IMR-90 (cell line): ENCODE measurements at regions not wholly inside any gene's neighbourhood (a gene's known extent, or its start where the extent isn't known, plus 50 kb on each side); places are given as distances from the start of the nearest gene placed in this dataset.

Experiments
- ATAC-seq: fragments of 200-7000 bp; cut with Tn5 transposase; 2 replicates; pipeline ENCODE4 v1.9.1; 2020; ENCODE audit warnings: low read depth, mild to moderate bottlenecking, moderate library complexity
- BruUV-seq: library from RNA; stranded (reverse); fragments of 400-500 nt; replicated peaks from 2 replicates; lab custom pipeline; 2021; lab: Mats Ljungman, UMichigan
- CTCF ChIA-PET: fragments of 300-600 bp; formaldehyde crosslinking; extraction: SDS; loops from one replicate; lab custom pipeline; 2021; ENCODE audit warnings: antibody characterized with exemption; lab: Yijun Ruan, JAX
- POLR2A ChIA-PET: fragments of 300-600 bp; sonication (Branson Sonifier 250); formaldehyde crosslinking; loops from one replicate; lab custom pipeline; 2022; ENCODE audit warnings: antibody characterized with exemption; ENCODE audit not compliant: unreplicated experiment; lab: Charles Lee
- DNase-seq: peaks from one replicate; pipeline ENCODE4 v3.0.0; 2013
- H2AFZ ChIP-seq: replicated peaks from 2 replicates; pipeline ENCODE3; 2013; ENCODE audit warnings: low read length, mild to moderate bottlenecking; ENCODE audit not compliant: poor library complexity
- H2AK5ac ChIP-seq: 2 replicates; pipeline ENCODE4 v1.6.1; 2013; ENCODE audit warnings: low read depth, low read length, inconsistent platforms
- H2AK9ac ChIP-seq: replicated peaks from 2 replicates; pipeline ENCODE3; 2013; ENCODE audit warnings: mild to moderate bottlenecking, low read depth, low read length, moderate library complexity; ENCODE audit not compliant: poor library complexity
- H2BK120ac ChIP-seq: 2 replicates; pipeline ENCODE4 v1.6.1; 2013; ENCODE audit warnings: low read depth, low read length, inconsistent platforms
- H2BK15ac ChIP-seq: 3 replicates; pipeline ENCODE4 v1.6.1; 2013; ENCODE audit warnings: low read depth, low read length, inconsistent platforms
- H2BK20ac ChIP-seq: 2 replicates; pipeline ENCODE4 v1.6.1; 2013; ENCODE audit warnings: low read depth, mild to moderate bottlenecking, inconsistent platforms, low read length, moderate library complexity
- H2BK5ac ChIP-seq: 2 replicates; pipeline ENCODE4 v1.6.1; 2013; ENCODE audit warnings: mild to moderate bottlenecking, low read depth, low read length, inconsistent platforms; ENCODE audit not compliant: poor library complexity, severe bottlenecking
- H3K14ac ChIP-seq: replicated peaks from 2 replicates; pipeline ENCODE4 v1.6.1; 2013; ENCODE audit warnings: low read depth, low read length, inconsistent platforms
- H3K18ac ChIP-seq: 2 replicates; pipeline ENCODE4 v1.6.1; 2013; ENCODE audit warnings: low read depth, low read length, control low read depth
- H3K23ac ChIP-seq: 2 replicates; pipeline ENCODE4 v1.6.1; 2013; ENCODE audit warnings: low read depth, low read length, inconsistent platforms
- H3K27ac ChIP-seq: 2 replicates; pipeline ENCODE4 v1.5.1; 2013; ENCODE audit warnings: mild to moderate bottlenecking, control low read depth, low read length; ENCODE audit not compliant: insufficient read depth
- H3K27me3 ChIP-seq: 2 replicates; pipeline ENCODE4 v1.6.1; 2013; ENCODE audit warnings: low read length; ENCODE audit not compliant: control insufficient read depth, insufficient read depth
- H3K36me3 ChIP-seq: 2 replicates; pipeline ENCODE4 v1.6.1; 2013; ENCODE audit warnings: low read length, mixed read lengths; ENCODE audit not compliant: control insufficient read depth, insufficient read depth
- H3K4ac ChIP-seq: 2 replicates; pipeline ENCODE4 v1.6.1; 2013; ENCODE audit warnings: low read depth, low read length, inconsistent platforms
- H3K4me1 ChIP-seq: 2 replicates; pipeline ENCODE4 v1.6.1; 2013; ENCODE audit warnings: low read length, mixed read lengths; ENCODE audit not compliant: control insufficient read depth, insufficient read depth
- H3K4me2 ChIP-seq: 2 replicates; pipeline ENCODE4 v1.6.1; 2013; ENCODE audit warnings: low read depth, mild to moderate bottlenecking, control low read depth, low read length, moderate library complexity
- H3K4me3 ChIP-seq: 2 replicates; pipeline ENCODE4 v1.5.1; 2013; ENCODE audit warnings: low read depth, mild to moderate bottlenecking, control low read depth, low read length, moderate library complexity; ENCODE audit not compliant: insufficient read depth
- H3K56ac ChIP-seq: 2 replicates; pipeline ENCODE4 v1.6.1; 2013; ENCODE audit warnings: low read length, inconsistent platforms; ENCODE audit not compliant: insufficient read depth; ENCODE audit errors: extremely low read depth
- H3K79me1 ChIP-seq, 2 experiments: 2 replicates each; pipeline ENCODE4 v1.6.1; 2013; ENCODE audit warnings: low read length in 2 of 2, inconsistent platforms in 1 of 2, low read depth in 1 of 2
- H3K9ac ChIP-seq: 2 replicates; pipeline ENCODE4 v1.6.1; 2013; ENCODE audit warnings: low read depth, low read length, control low read depth
- H3K9me1 ChIP-seq: 2 replicates; pipeline ENCODE4 v1.6.1; 2013; ENCODE audit warnings: low read length, inconsistent platforms; ENCODE audit not compliant: insufficient read depth
- H3K9me3 ChIP-seq: 2 replicates; pipeline ENCODE4 v1.6.1; 2013; ENCODE audit warnings: low read length; ENCODE audit not compliant: control insufficient read depth, insufficient read depth
- H4K20me1 ChIP-seq: 2 replicates; pipeline ENCODE4 v1.6.1; 2013; ENCODE audit warnings: low read length, inconsistent platforms; ENCODE audit not compliant: insufficient read depth
- H4K5ac ChIP-seq: 2 replicates; pipeline ENCODE4 v1.6.1; 2013; ENCODE audit warnings: mild to moderate bottlenecking, low read depth, low read length, control low read depth
- H4K8ac ChIP-seq, 2 experiments: 2 replicates each; pipeline ENCODE4 v1.6.1; 2013; ENCODE audit warnings: low read depth in 2 of 2, low read length in 2 of 2, control low read depth in 1 of 2, inconsistent platforms in 1 of 2
- H4K91ac ChIP-seq: 2 replicates; pipeline ENCODE4 v1.6.1; 2013; ENCODE audit warnings: low read depth, low read length, inconsistent platforms; ENCODE audit not compliant: insufficient read depth
- BHLHE40 ChIP-seq: fragments of 150-350 bp; IDR thresholded peaks from 2 replicates; pipeline ENCODE4 v1.6.1; 2016; ENCODE audit warnings: mild to moderate bottlenecking, low read depth, low read length
- CEBPB ChIP-seq: IDR thresholded peaks from 2 replicates; pipeline ENCODE4 v1.6.1; 2012; ENCODE audit warnings: low read depth, low read length, improper control_type of control experiment
- MAZ ChIP-seq: IDR thresholded peaks from 2 replicates; pipeline ENCODE4 v1.6.1; 2012; ENCODE audit warnings: low read depth, mild to moderate bottlenecking, low read length, improper control_type of control experiment, moderate library complexity, borderline replicate concordance
- WGBS, 2 experiments: methylation state at CpG; one replicate each; pipeline versions ENCODE4 v1.1.5 to v1.1.7; 2013; ENCODE audit warnings: missing lambda C conversion rate in 2 of 2; ENCODE audit not compliant: insufficient read length in 1 of 2; ENCODE audit errors: extremely low coverage in 2 of 2; 5-methylcytosine and 5-hydroxymethylcytosine counted together
- dilution Hi-C: fragments of 300-500 bp; cut with HindIII; formaldehyde crosslinking; loops from one replicate; pipeline ENCODE4 v1.14.3; 2018; ENCODE audit warnings: low sequenced_read_pairs; ENCODE audit not compliant: unreplicated experiment
- in situ Hi-C: fragments of 300-500 bp; cut with MboI; formaldehyde crosslinking; loops from 3 replicates; pipeline ENCODE4 v1.14.3; 2019; ENCODE audit warnings: low sequenced_read_pairs, inconsistent platforms, mixed read lengths
- intact Hi-C: fragments of 100-400 bp; cut with micrococcal nuclease; formaldehyde crosslinking; loops from 2 replicates; pipeline ENCODE4 v1.10.0; 2022

- Histone ChIP-seq H3K18ac (peak overlapping the region; percentile 60; the same call in 1 of the 2 replicates), H4K8ac (peak overlapping the region in 1 of 2 experiments; percentile 52; a peak in 1 of 4 replicates), H3K23ac (no peak overlapping the region), H4K20me1 (no peaks in the 10 kb centered on the region), H2BK20ac (no peak overlapping the region), H3K4me3 (no peak overlapping the region; the same call in 1 of the 2 replicates), H3K9me1 (no peaks in the 10 kb centered on the region), H3K27ac (peak overlapping the region; percentile 57; the same call in 1 of the 2 replicates), H3K14ac (peak overlapping the region; percentile 16; the same call in 1 of the 2 replicates), H3K27me3 (no peaks in the 10 kb centered on the region), H2AK5ac (no peak overlapping the region), H2BK120ac (peak overlapping the region; percentile 49; the same call in 1 of the 2 replicates), H2BK5ac (no peak overlapping the region), H4K5ac (peak overlapping the region; percentile 68; the same call in 1 of the 2 replicates), H2AK9ac (no peak overlapping the region), H3K56ac (no peak overlapping the region), H3K4me2 (peak overlapping the region; percentile 92), H3K4ac (no peak overlapping the region), H3K79me1 (no peaks in the 10 kb centered on the region), H3K36me3 (no peaks in the 10 kb centered on the region), H2BK15ac (no peak overlapping the region), H4K91ac (no peak overlapping the region), H2AFZ (no peak overlapping the region), H3K9ac (no peak overlapping the region), H3K9me3 (peaks cover 6% of the 10 kb centered on the region), H3K4me1 (peaks cover 5% of the 10 kb centered on the region)
- ChIA-PET POLR2A (no interaction called here), CTCF (no interaction called here)
- peak; percentile 71 for ATAC-seq
- no CpG with 5 or more reads among the region's 2 CpGs for WGBS, 2 experiments
- dilution Hi-C loops (no loop called here), in situ Hi-C loops (no loop called here), intact Hi-C loops (no loop called here)
- TF ChIP-seq MAZ (no peak), BHLHE40 (no peak), CEBPB (peak; percentile 43)
- no TSS peak for BruUV-seq
- peak; percentile 49 for DNase-seq
Observed at GRCh38 chr7:80070391-80070790, 64.2 kb upstream of the GNAI1 start.
